ENCODE measurements at regions not wholly inside any gene's neighbourhood (a gene's known extent, or its start where the extent isn't known, plus 50 kb on each side); places are given as distances from the start of the nearest gene placed in this dataset.

GRCh38 chr2:147479358-147479757 lies 365.5 kb upstream of the ACVR2A start:
- H4K20me1 ChIP-seq (ENCODE audit: control insufficient read depth, insufficient read depth, insufficient read length) = no peaks in the 10 kb centered on the region
- no peak for TF ChIP-seq CTCF (conservative IDR thresholded peaks at IDR 0.05)
- no peak overlapping the region for H3K9ac ChIP-seq (ENCODE audit: extremely low read depth, insufficient read length, low read length)
- no peak overlapping the region for H3K4ac ChIP-seq (ENCODE audit: low read depth, low read length)
- Mint-ChIP-seq H3K27ac (no peak overlapping the region), H3K36me3 (ENCODE audit: insufficient read depth in 1 of 3, low read depth in 3 of 3) (no peaks in the 10 kb centered on the region), H3K4me1 (peaks cover 0 to 3% of the 10 kb centered on the region in 2 experiments; a peak in 3 of 4 replicates), H3K9me3 (no peaks in the 10 kb centered on the region), H3K4me3 (no peak overlapping the region), H3K27me3 (ENCODE audit: low read depth) (no peaks in the 10 kb centered on the region; the same call in 1 of the 2 replicates)
- H2BK12ac ChIP-seq (ENCODE audit: insufficient read length, low read depth, low read length) = no peak overlapping the region
- H3K27me3 ChIP-seq (ENCODE audit: insufficient read depth, low read length) = no peaks in the 10 kb centered on the region
- H3K27ac ChIP-seq (ENCODE audit: insufficient read length, low read depth, low read length) = no peak overlapping the region
- no peak for DNase-seq
- no peak overlapping the region for H3K18ac ChIP-seq (ENCODE audit: insufficient read length, low read depth, low read length)
- H4K8ac ChIP-seq (replicated peaks; ENCODE audit: insufficient read length, low read depth, low read length) = no peak overlapping the region
- H3K4me1 ChIP-seq (ENCODE audit: insufficient read depth, low read length) = peaks cover 9% of the 10 kb centered on the region; the same call in 1 of the 2 replicates
- no peak overlapping the region for H3K4me2 ChIP-seq (ENCODE audit: insufficient read depth, insufficient read length, low read length)
- H2BK5ac ChIP-seq (ENCODE audit: insufficient read length, low read length) = no peak overlapping the region
- no peak overlapping the region for H4K91ac ChIP-seq (ENCODE audit: insufficient read length, low read depth, low read length)
- no peak overlapping the region for H2BK20ac ChIP-seq (ENCODE audit: low read depth, low read length, poor library complexity, severe bottlenecking)
- H4K5ac ChIP-seq (ENCODE audit: insufficient read length, low read depth, low read length) = no peak overlapping the region
- no peak overlapping the region for H3K14ac ChIP-seq (ENCODE audit: insufficient read depth, low read length)
- no peaks in the 10 kb centered on the region for H3K79me1 ChIP-seq (ENCODE audit: insufficient read depth, low read depth, low read length, poor library complexity, severe bottlenecking)
- no peak overlapping the region for H2BK15ac ChIP-seq (ENCODE audit: low read depth, low read length)
- H2AFZ ChIP-seq (ENCODE audit: low read length) = no peak overlapping the region
- no peaks in the 10 kb centered on the region for H3K9me3 ChIP-seq (ENCODE audit: control insufficient read depth, low read depth, low read length)
- H2AK5ac ChIP-seq (ENCODE audit: insufficient read length, low read length) = no peak overlapping the region
- H3K23me2 ChIP-seq (ENCODE audit: insufficient read length, low read depth, low read length, poor library complexity, severe bottlenecking) = no peaks in the 10 kb centered on the region
- H3K56ac ChIP-seq (ENCODE audit: insufficient read length, low read depth, low read length) = no peak overlapping the region
- no CpG with 5 or more reads among the region's 4 CpGs for WGBS (ENCODE audit: extremely low coverage, insufficient read length, low lambda C conversion rate)
- H3K23ac ChIP-seq (ENCODE audit: insufficient read length, low read depth, low read length) = no peak overlapping the region
- H3K79me2 ChIP-seq (ENCODE audit: insufficient read depth, low read length) = no peaks in the 10 kb centered on the region
- H3T11ph ChIP-seq (ENCODE audit: low read length) = no peak overlapping the region
- H2BK120ac ChIP-seq (ENCODE audit: low read depth, low read length, poor library complexity, severe bottlenecking) = no peak overlapping the region
